Esophagus squamous epithelium (tissue), 5 donors: ENCODE measurements at regions not wholly inside any gene's neighbourhood (a gene's known extent, or its start where the extent isn't known, plus 50 kb on each side); places are given as distances from the start of the nearest gene placed in this dataset.

Experiments used
- DNase-seq: peaks from one replicate; lab custom pipeline; 2025; lab: John Stamatoyannopoulos, UW
- H3K27ac ChIP-seq, 4 donors: fragments of 200-600 bp; sonication (generic); one replicate each; pipeline ENCODE4 v1.5.1; 2016 to 2019; ENCODE audit warnings: mild to moderate bottlenecking in 1 of 4
- H3K27me3 ChIP-seq, 4 donors: fragments of 200-600 bp; sonication (generic); 1 replicate in 3 of 4; 2 replicates in 1 of 4; pipeline versions ENCODE4 v1.5.1 to v1.6.0; 2017 to 2021; ENCODE audit warnings: antibody characterized with exemption in 1 of 4
- H3K36me3 ChIP-seq, 3 donors: fragments of 200-600 bp; sonication (generic); one replicate each; pipeline ENCODE4 v1.5.1; 2016 to 2019
- H3K4me1 ChIP-seq, 3 donors: fragments of 200-600 bp; sonication (generic); one replicate each; pipeline ENCODE4 v1.5.1; 2017 to 2019
- H3K4me3 ChIP-seq, 4 donors: fragments of 200-600 bp; sonication (generic); 1 replicate in 3 of 4; 2 replicates in 1 of 4; pipeline ENCODE4 v1.5.1; 2016 to 2019; ENCODE audit warnings: mild to moderate bottlenecking in 2 of 4, moderate library complexity in 1 of 4
- H3K9me3 ChIP-seq, 3 donors: fragments of 200-600 bp; sonication (generic); one replicate each; pipeline ENCODE4 v1.5.1; 2016 to 2019
- POLR2A ChIP-seq, 4 donors: fragments of 450-650 bp; IDR thresholded peaks; one replicate each; pipeline ENCODE4 v1.6.1; 2017; ENCODE audit warnings: antibody characterized with exemption in 4 of 4, mild to moderate bottlenecking in 4 of 4, moderate library complexity in 3 of 4
- WGBS, 2 donors: methylation state at CpG; one replicate each; pipeline ENCODE4 v1.1.5; 2018; 5-methylcytosine and 5-hydroxymethylcytosine counted together
- intact Hi-C: fragments of 100-400 bp; cut with DNase I; formaldehyde crosslinking; loops from one replicate; pipeline ENCODE4 v1.15.0; 2022
- TF ChIP-seq, protein P1 (sequence below), 6 experiments: fragments of 450-650 bp in 4 of 6; fragments of 200-600 bp in 2 of 6; sonication (generic) in 2 of 6; IDR thresholded peaks; one replicate each; pipeline ENCODE4 v1.5.1; 2016 to 2019; ENCODE audit warnings: antibody characterized with exemption in 6 of 6, mild to moderate bottlenecking in 4 of 6, moderate library complexity in 4 of 6
- donor health status: DM: yes; HTN: yes; CAD: no.

DNA sequence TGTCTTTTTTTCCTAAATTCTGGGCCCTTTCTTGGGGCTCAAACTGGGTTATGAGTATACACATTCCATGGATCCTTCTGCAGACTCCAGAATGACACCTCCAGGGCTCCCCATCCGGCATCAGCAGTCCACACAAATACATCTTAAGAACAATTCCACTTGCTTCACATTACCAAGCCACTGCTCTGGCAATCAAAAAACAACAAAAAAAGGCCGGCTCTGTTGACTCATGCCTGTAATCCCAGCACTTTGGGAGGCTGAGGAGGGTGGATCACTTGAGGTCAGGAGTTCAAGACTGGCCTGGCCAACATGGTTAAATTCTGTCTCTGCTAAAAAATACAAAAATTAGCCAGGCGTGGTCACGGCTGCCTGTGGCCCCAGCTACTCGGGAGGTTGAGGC, 49.9 kb upstream of the LPP start:
- H3K4me3 ChIP-seq, result no peak overlapping the region
- intact Hi-C loops, result no loop called here

More for the DNA sequence above, 49.9 kb upstream of the LPP start:
- H3K36me3 ChIP-seq, result no peaks in the 10 kb centered on the region
- 80 to 85% methylated on average over 5 of the region's 5 CpGs for WGBS, 2 donors
- peaks cover 0 to 27% (median 0%) of the 10 kb centered on the region in 4 donors for H3K27me3 ChIP-seq
- H3K27ac ChIP-seq, result no peak overlapping the region
- no peaks in the 10 kb centered on the region for H3K4me1 ChIP-seq
- no peaks in the 10 kb centered on the region for H3K9me3 ChIP-seq
- DNase-seq, result no peak
- TF ChIP-seq POLR2A (IDR thresholded peaks at IDR 0.05), result no peak
- TF ChIP-seq, protein P1, sequence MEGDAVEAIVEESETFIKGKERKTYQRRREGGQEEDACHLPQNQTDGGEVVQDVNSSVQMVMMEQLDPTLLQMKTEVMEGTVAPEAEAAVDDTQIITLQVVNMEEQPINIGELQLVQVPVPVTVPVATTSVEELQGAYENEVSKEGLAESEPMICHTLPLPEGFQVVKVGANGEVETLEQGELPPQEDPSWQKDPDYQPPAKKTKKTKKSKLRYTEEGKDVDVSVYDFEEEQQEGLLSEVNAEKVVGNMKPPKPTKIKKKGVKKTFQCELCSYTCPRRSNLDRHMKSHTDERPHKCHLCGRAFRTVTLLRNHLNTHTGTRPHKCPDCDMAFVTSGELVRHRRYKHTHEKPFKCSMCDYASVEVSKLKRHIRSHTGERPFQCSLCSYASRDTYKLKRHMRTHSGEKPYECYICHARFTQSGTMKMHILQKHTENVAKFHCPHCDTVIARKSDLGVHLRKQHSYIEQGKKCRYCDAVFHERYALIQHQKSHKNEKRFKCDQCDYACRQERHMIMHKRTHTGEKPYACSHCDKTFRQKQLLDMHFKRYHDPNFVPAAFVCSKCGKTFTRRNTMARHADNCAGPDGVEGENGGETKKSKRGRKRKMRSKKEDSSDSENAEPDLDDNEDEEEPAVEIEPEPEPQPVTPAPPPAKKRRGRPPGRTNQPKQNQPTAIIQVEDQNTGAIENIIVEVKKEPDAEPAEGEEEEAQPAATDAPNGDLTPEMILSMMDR (IDR thresholded peaks at IDR 0.05), result no peak
